ENCODE measurements at regions not wholly inside any gene's neighbourhood (a gene's known extent, or its start where the extent isn't known, plus 50 kb on each side); places are given as distances from the start of the nearest gene placed in this dataset.

GRCh38 chr4:12679217-12679616 is 804.9 kb downstream of the RAB28 start:
- CTCF ChIA-PET = no interaction called here

GRCh38 chr4:12674184-12674583 is 810.0 kb downstream of the RAB28 start:
- H3K4me2 ChIP-seq = no peak overlapping the region
- H3K4me3 ChIP-seq (ENCODE audit: low read depth in 2 of 2, low read length in 1 of 2) = no peak overlapping the region
- H4K20me1 ChIP-seq (ENCODE audit: insufficient read depth) = no peaks in the 10 kb centered on the region
- H3K27ac ChIP-seq (ENCODE audit: low read depth in 2 of 2, low read length in 1 of 2) = no peak overlapping the region
- no peaks in the 10 kb centered on the region for H3K36me3 ChIP-seq (replicated peaks in 1 of 2; ENCODE audit: control insufficient read depth in 1 of 2, insufficient read depth in 2 of 2, low read length in 1 of 2)
- H3K9me3 ChIP-seq = peaks cover 7% of the 10 kb centered on the region; the same call in 1 of the 2 replicates
- no peak for DNase-seq
- H3K79me2 ChIP-seq (ENCODE audit: insufficient read depth) = no peaks in the 10 kb centered on the region
- H2AFZ ChIP-seq (ENCODE audit: low read depth) = no peak overlapping the region
- no peaks in the 10 kb centered on the region for H3K4me1 ChIP-seq (ENCODE audit: control insufficient read depth in 1 of 2, insufficient read depth in 2 of 2, low read depth in 1 of 2, low read length in 1 of 2)
- TF ChIP-seq TAF1 (IDR thresholded peaks at IDR 0.05; ENCODE audit: borderline replicate concordance, low read depth, low read length) (no peak), RXRA (IDR thresholded peaks at IDR 0.05; ENCODE audit: borderline replicate concordance, low read depth) (no peak), TCF12 (IDR thresholded peaks at IDR 0.05) (no peak), JUND (IDR thresholded peaks at IDR 0.05) (no peak), MEF2A (IDR thresholded peaks at IDR 0.05; ENCODE audit: borderline replicate concordance, low read depth) (no peak)
- TF ChIP-seq, protein P1, sequence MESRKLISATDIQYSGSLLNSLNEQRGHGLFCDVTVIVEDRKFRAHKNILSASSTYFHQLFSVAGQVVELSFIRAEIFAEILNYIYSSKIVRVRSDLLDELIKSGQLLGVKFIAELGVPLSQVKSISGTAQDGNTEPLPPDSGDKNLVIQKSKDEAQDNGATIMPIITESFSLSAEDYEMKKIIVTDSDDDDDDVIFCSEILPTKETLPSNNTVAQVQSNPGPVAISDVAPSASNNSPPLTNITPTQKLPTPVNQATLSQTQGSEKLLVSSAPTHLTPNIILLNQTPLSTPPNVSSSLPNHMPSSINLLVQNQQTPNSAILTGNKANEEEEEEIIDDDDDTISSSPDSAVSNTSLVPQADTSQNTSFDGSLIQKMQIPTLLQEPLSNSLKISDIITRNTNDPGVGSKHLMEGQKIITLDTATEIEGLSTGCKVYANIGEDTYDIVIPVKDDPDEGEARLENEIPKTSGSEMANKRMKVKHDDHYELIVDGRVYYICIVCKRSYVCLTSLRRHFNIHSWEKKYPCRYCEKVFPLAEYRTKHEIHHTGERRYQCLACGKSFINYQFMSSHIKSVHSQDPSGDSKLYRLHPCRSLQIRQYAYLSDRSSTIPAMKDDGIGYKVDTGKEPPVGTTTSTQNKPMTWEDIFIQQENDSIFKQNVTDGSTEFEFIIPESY (IDR thresholded peaks at IDR 0.05; ENCODE audit: borderline replicate concordance, low read depth) = no peak
- ChIA-PET CTCF (no interaction called here), POLR2A (no interaction called here)
- no peaks in the 10 kb centered on the region for H3K9me2 ChIP-seq
- no peaks in the 10 kb centered on the region for H3K27me3 ChIP-seq (ENCODE audit: insufficient read depth)
- no peaks in the 10 kb centered on the region for H3F3A ChIP-seq (replicated peaks; ENCODE audit: insufficient read depth)
- no peak overlapping the region for H3K9ac ChIP-seq

More at GRCh38 chr4:12679217-12679616, 804.9 kb downstream of the RAB28 start:
- H3K27me3 ChIP-seq (ENCODE audit: insufficient read depth) = no peaks in the 10 kb centered on the region
- H3F3A ChIP-seq (replicated peaks; ENCODE audit: insufficient read depth) = no peaks in the 10 kb centered on the region
- no peak overlapping the region for H2AFZ ChIP-seq (ENCODE audit: low read depth)
- WGBS (ENCODE audit: low lambda C conversion rate) = 0% methylated on average over 2 of the region's 2 CpGs
- TF ChIP-seq REST (IDR thresholded peaks at IDR 0.05; ENCODE audit: low read depth, low read length) = no peak
- no peak for TF ChIP-seq TAF1 (IDR thresholded peaks at IDR 0.05; ENCODE audit: borderline replicate concordance, low read depth, low read length)
- TF ChIP-seq, protein P2, sequence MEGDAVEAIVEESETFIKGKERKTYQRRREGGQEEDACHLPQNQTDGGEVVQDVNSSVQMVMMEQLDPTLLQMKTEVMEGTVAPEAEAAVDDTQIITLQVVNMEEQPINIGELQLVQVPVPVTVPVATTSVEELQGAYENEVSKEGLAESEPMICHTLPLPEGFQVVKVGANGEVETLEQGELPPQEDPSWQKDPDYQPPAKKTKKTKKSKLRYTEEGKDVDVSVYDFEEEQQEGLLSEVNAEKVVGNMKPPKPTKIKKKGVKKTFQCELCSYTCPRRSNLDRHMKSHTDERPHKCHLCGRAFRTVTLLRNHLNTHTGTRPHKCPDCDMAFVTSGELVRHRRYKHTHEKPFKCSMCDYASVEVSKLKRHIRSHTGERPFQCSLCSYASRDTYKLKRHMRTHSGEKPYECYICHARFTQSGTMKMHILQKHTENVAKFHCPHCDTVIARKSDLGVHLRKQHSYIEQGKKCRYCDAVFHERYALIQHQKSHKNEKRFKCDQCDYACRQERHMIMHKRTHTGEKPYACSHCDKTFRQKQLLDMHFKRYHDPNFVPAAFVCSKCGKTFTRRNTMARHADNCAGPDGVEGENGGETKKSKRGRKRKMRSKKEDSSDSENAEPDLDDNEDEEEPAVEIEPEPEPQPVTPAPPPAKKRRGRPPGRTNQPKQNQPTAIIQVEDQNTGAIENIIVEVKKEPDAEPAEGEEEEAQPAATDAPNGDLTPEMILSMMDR (IDR thresholded peaks at IDR 0.05) = peak; percentile 10; the same call in 1 of the 2 replicates
- TF ChIP-seq SMC3 (IDR thresholded peaks at IDR 0.05; ENCODE audit: low read depth, low read length) = no peak
- H3K4me2 ChIP-seq = no peak overlapping the region
- POLR2A ChIA-PET = no interaction called here
- H3K79me2 ChIP-seq (ENCODE audit: insufficient read depth) = no peaks in the 10 kb centered on the region
- H3K27ac ChIP-seq (ENCODE audit: low read depth in 2 of 2, low read length in 1 of 2) = no peak overlapping the region
- peak; percentile 0 for DNase-seq
- H3K9ac ChIP-seq = no peak overlapping the region
- H3K4me1 ChIP-seq (ENCODE audit: control insufficient read depth in 1 of 2, insufficient read depth in 2 of 2, low read depth in 1 of 2, low read length in 1 of 2) = no peaks in the 10 kb centered on the region
- no peaks in the 10 kb centered on the region for H4K20me1 ChIP-seq (ENCODE audit: insufficient read depth)
- H3K36me3 ChIP-seq (replicated peaks in 1 of 2; ENCODE audit: control insufficient read depth in 1 of 2, insufficient read depth in 2 of 2, low read length in 1 of 2) = no peaks in the 10 kb centered on the region
- no peaks in the 10 kb centered on the region for H3K9me2 ChIP-seq
- H3K4me3 ChIP-seq (ENCODE audit: low read depth in 2 of 2, low read length in 1 of 2) = no peak overlapping the region
- H3K9me3 ChIP-seq = no peaks in the 10 kb centered on the region
